Hepatocyte (in vitro differentiated cells): ENCODE measurements at regions not wholly inside any gene's neighbourhood (a gene's known extent, or its start where the extent isn't known, plus 50 kb on each side); places are given as distances from the start of the nearest gene placed in this dataset.

ENCODE experiments used
- DNase-seq: peaks from one replicate; pipeline ENCODE4 v3.0.0-alpha.2; 2016; ENCODE audit warnings: low spot score
- H2AFZ ChIP-seq: fragments of 200-600 bp; sonication (generic); 2 replicates; pipeline ENCODE4 v1.6.0; 2016; ENCODE audit warnings: antibody characterized with exemption, mild to moderate bottlenecking
- H3K27ac ChIP-seq: fragments of 200-600 bp; sonication (generic); 2 replicates; pipeline ENCODE4 v1.5.1; 2016; ENCODE audit warnings: mild to moderate bottlenecking
- H3K27me3 ChIP-seq: fragments of 200-600 bp; sonication (generic); 2 replicates; pipeline ENCODE4 v1.6.1; 2016
- H3K36me3 ChIP-seq: fragments of 200-600 bp; sonication (generic); replicated peaks from 2 replicates; pipeline ENCODE4 v1.5.1; 2016; ENCODE audit warnings: low read depth; ENCODE audit not compliant: insufficient read depth
- H3K4me1 ChIP-seq: fragments of 200-600 bp; sonication (generic); 2 replicates; pipeline ENCODE4 v1.5.1; 2016; ENCODE audit warnings: mild to moderate bottlenecking, moderate library complexity; ENCODE audit not compliant: insufficient read depth
- H3K4me2 ChIP-seq: fragments of 200-600 bp; sonication (generic); 2 replicates; pipeline ENCODE4 v1.6.0; 2016
- H3K4me3 ChIP-seq: fragments of 200-600 bp; sonication (generic); 2 replicates; pipeline ENCODE4 v1.5.1; 2016; ENCODE audit warnings: mild to moderate bottlenecking
- H3K79me2 ChIP-seq: fragments of 200-600 bp; sonication (generic); 2 replicates; pipeline ENCODE4 v1.6.0; 2017; ENCODE audit warnings: mild to moderate bottlenecking
- H3K9me2 ChIP-seq: fragments of 200-600 bp; sonication (generic); replicated peaks from 2 replicates; pipeline ENCODE4 v1.6.0; 2017; ENCODE audit warnings: mild to moderate bottlenecking; ENCODE audit not compliant: insufficient read depth
- H3K9me3 ChIP-seq: fragments of 200-600 bp; sonication (generic); 2 replicates; pipeline ENCODE4 v1.5.1; 2016; ENCODE audit warnings: low read depth, mild to moderate bottlenecking
- H4K20me1 ChIP-seq: fragments of 200-600 bp; sonication (generic); 2 replicates; pipeline ENCODE4 v1.6.0; 2016; ENCODE audit warnings: mild to moderate bottlenecking; ENCODE audit not compliant: insufficient read depth, poor library complexity, severe bottlenecking
- EZH2 ChIP-seq: fragments of 200-600 bp; sonication (generic); IDR thresholded peaks from 2 replicates; pipeline ENCODE4 v1.6.1; 2016; ENCODE audit warnings: antibody characterized with exemption, mild to moderate bottlenecking, borderline replicate concordance
- EZH2phosphoT487 ChIP-seq: fragments of 200-600 bp; sonication (generic); IDR thresholded peaks from one replicate; pipeline ENCODE4 v1.6.1; 2018; ENCODE audit warnings: antibody characterized with exemption, mild to moderate bottlenecking, low read depth, moderate library complexity; ENCODE audit not compliant: unreplicated experiment, severe bottlenecking
- WGBS: methylation state at CpG from one replicate; pipeline ENCODE4 v1.1.6; 2016; ENCODE audit warnings: low lambda C conversion rate; ENCODE audit errors: missing lambda C conversion rate; 5-methylcytosine and 5-hydroxymethylcytosine counted together
- TF ChIP-seq, protein P1 (sequence below): fragments of 200-600 bp; sonication (generic); IDR thresholded peaks from 2 replicates; pipeline ENCODE4 v1.5.1; 2016; ENCODE audit warnings: antibody characterized with exemption, mild to moderate bottlenecking; ENCODE audit not compliant: poor library complexity

DNA sequence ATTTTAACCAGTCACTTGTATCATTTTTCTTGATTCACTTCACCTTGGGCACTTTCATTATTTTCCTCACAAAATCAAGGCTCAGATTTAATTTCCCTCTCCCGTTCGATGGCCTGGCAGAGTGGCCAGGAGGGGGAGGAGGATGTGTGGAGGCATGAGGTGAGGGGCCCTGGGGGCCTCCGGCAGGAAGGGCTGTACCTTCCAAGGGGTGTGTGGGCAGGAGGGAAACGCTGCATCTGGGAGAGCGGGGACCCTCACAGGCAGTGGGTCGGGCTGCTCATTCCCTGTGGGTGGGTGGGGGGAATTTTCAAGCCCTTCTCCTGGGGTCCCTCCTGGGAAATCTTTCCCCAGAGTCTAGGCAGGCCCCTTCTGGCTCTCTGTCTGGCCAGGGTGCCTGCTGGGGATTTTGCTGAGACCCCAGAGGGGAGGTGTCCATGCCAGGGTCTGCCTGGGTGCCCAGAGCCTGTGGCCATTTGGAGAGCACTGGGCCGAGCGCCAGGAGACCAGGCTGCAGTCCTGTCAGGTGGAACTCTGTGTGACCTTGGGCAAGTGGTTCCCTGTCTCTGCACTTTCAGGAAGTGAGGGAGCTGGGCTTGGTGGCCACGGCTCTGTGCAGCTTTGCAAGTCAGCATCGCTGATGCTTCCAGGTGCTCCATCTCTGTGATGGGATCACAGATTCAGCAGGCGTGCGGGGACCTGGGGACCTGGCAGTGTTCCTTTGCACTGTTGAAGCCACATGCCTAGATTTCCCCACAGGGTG, 81.9 kb upstream of the C1orf174 start:
- no peak overlapping the region for H2AFZ ChIP-seq
- WGBS = 80% methylated on average over 12 of the region's 12 CpGs
- TF ChIP-seq, protein P1, sequence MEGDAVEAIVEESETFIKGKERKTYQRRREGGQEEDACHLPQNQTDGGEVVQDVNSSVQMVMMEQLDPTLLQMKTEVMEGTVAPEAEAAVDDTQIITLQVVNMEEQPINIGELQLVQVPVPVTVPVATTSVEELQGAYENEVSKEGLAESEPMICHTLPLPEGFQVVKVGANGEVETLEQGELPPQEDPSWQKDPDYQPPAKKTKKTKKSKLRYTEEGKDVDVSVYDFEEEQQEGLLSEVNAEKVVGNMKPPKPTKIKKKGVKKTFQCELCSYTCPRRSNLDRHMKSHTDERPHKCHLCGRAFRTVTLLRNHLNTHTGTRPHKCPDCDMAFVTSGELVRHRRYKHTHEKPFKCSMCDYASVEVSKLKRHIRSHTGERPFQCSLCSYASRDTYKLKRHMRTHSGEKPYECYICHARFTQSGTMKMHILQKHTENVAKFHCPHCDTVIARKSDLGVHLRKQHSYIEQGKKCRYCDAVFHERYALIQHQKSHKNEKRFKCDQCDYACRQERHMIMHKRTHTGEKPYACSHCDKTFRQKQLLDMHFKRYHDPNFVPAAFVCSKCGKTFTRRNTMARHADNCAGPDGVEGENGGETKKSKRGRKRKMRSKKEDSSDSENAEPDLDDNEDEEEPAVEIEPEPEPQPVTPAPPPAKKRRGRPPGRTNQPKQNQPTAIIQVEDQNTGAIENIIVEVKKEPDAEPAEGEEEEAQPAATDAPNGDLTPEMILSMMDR = no peak
- no peak for TF ChIP-seq EZH2
- TF ChIP-seq EZH2phosphoT487 = no peak

DNA sequence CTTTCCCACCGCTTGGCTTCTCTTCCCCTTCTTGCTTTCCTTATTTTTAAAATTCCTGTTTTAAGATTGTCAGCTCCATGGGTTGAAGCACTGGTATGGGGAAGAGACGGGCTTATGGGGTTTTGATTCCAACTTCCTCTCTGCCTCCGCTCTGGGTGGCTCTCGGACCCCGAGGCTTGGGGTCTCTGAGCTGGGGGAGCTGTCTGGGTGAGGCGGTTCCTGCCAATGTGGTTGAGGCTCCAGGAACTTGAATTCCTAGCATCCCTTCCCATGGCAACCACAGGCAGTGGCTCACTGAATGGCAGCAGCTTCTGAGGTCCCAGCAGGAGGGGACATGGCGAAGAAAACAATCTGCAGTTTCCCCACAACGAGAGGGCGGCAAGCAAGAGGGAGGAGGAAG, 83.1 kb upstream of the C1orf174 start:
- TF ChIP-seq, protein P1 = no peak
- TF ChIP-seq EZH2 (no peak), EZH2phosphoT487 (no peak)

More for the DNA sequence above, 81.9 kb upstream of the C1orf174 start:
- H3K4me1 ChIP-seq = no peaks in the 10 kb centered on the region
- H3K4me3 ChIP-seq = no peak overlapping the region
- H3K9me3 ChIP-seq = no peaks in the 10 kb centered on the region
- H3K36me3 ChIP-seq = no peaks in the 10 kb centered on the region
- no peak overlapping the region for H3K4me2 ChIP-seq
- no peak overlapping the region for H3K27ac ChIP-seq
- no peaks in the 10 kb centered on the region for H3K9me2 ChIP-seq
- H3K27me3 ChIP-seq = no peaks in the 10 kb centered on the region
- no peaks in the 10 kb centered on the region for H4K20me1 ChIP-seq
- no peak for DNase-seq
- H3K79me2 ChIP-seq = no peaks in the 10 kb centered on the region

DNA sequence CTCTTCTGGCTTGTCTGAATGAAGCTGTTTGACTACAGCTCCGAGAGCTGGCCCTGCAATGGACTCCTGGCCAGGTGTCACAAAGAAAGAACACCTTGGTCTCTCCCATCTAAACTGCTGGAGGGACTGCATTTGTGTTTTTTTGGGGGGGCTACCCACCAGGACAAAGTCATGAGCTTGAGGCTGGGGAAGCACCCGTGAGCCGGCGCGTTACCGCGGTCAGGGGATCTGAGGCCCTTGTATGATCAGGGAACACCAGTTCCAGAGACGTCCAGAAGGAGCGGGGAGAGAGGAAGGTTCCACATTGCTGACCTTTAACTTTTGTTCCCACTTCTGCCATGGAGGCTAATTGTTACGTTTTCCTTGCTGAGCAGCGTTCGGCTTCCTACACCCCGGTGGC, 84.5 kb upstream of the C1orf174 start:
- no peak overlapping the region for H2AFZ ChIP-seq
- WGBS = 92% methylated on average over 13 of the region's 13 CpGs
- no peaks in the 10 kb centered on the region for H3K79me2 ChIP-seq
- H3K27ac ChIP-seq = no peak overlapping the region
- H3K4me3 ChIP-seq = no peak overlapping the region
- H3K9me3 ChIP-seq = no peaks in the 10 kb centered on the region
- H3K4me2 ChIP-seq = no peak overlapping the region
- no peaks in the 10 kb centered on the region for H3K4me1 ChIP-seq
- no peaks in the 10 kb centered on the region for H3K27me3 ChIP-seq
- H3K9me2 ChIP-seq = no peaks in the 10 kb centered on the region
- no peak for DNase-seq
- no peaks in the 10 kb centered on the region for H4K20me1 ChIP-seq
- no peaks in the 10 kb centered on the region for H3K36me3 ChIP-seq
- no peak for TF ChIP-seq EZH2
- no peak for TF ChIP-seq EZH2phosphoT487
- TF ChIP-seq, protein P1 = no peak

More for the DNA sequence above, 83.1 kb upstream of the C1orf174 start:
- no peak overlapping the region for H3K4me3 ChIP-seq
- H3K4me1 ChIP-seq = no peaks in the 10 kb centered on the region
- no peak overlapping the region for H2AFZ ChIP-seq
- no peaks in the 10 kb centered on the region for H3K9me3 ChIP-seq
- no peaks in the 10 kb centered on the region for H3K79me2 ChIP-seq
- H3K36me3 ChIP-seq = no peaks in the 10 kb centered on the region
- WGBS = 77% methylated on average over 9 of the region's 9 CpGs
- H4K20me1 ChIP-seq = no peaks in the 10 kb centered on the region
- no peaks in the 10 kb centered on the region for H3K27me3 ChIP-seq
- H3K4me2 ChIP-seq = no peak overlapping the region
- H3K27ac ChIP-seq = no peak overlapping the region
- no peaks in the 10 kb centered on the region for H3K9me2 ChIP-seq
- DNase-seq = no peak
